Rectal smooth muscle tissue (tissue), 1 donor: ENCODE measurements at regions not wholly inside any gene's neighbourhood (a gene's known extent, or its start where the extent isn't known, plus 50 kb on each side); places are given as distances from the start of the nearest gene placed in this dataset.

Experiments
- H3K27ac ChIP-seq: one replicate; pipeline ENCODE4 v1.7.0; 2013; ENCODE audit warnings: low read depth, low read length, inconsistent platforms
- H3K27me3 ChIP-seq: one replicate; pipeline ENCODE4 v1.7.0; 2013; ENCODE audit warnings: low read length; ENCODE audit not compliant: control insufficient read depth, insufficient read depth
- H3K36me3 ChIP-seq: one replicate; pipeline ENCODE4 v1.7.0; 2013; ENCODE audit warnings: low read length; ENCODE audit not compliant: control insufficient read depth, insufficient read depth
- H3K4me1 ChIP-seq: one replicate; pipeline ENCODE4 v1.7.0; 2013; ENCODE audit warnings: low read length; ENCODE audit not compliant: control insufficient read depth, insufficient read depth
- H3K4me3 ChIP-seq: one replicate; pipeline ENCODE4 v1.7.0; 2013; ENCODE audit warnings: low read length
- H3K9ac ChIP-seq: one replicate; pipeline ENCODE4 v1.7.0; 2013; ENCODE audit warnings: low read length

GRCh38 chr19:29016353-29016752 is 196.6 kb downstream of the UQCRFS1 start:
- H3K4me3 ChIP-seq: no peak overlapping the region
- H3K4me1 ChIP-seq: no peaks in the 10 kb centered on the region
- no peak overlapping the region for H3K9ac ChIP-seq
- no peak overlapping the region for H3K27ac ChIP-seq
- H3K27me3 ChIP-seq: no peaks in the 10 kb centered on the region
- H3K36me3 ChIP-seq: no peaks in the 10 kb centered on the region

- no peaks in the 10 kb centered on the region for H3K27me3 ChIP-seq
- no peak overlapping the region for H3K27ac ChIP-seq
- no peak overlapping the region for H3K4me3 ChIP-seq
- H3K9ac ChIP-seq: no peak overlapping the region
- H3K4me1 ChIP-seq: no peaks in the 10 kb centered on the region
- H3K36me3 ChIP-seq: no peaks in the 10 kb centered on the region
These were observed 197.4 kb downstream of the UQCRFS1 start for GRCh38 chr19:29015569-29015968.

GRCh38 chr19:29014857-29015436 is 198.0 kb downstream of the UQCRFS1 start:
- H3K27ac ChIP-seq: no peak overlapping the region
- H3K36me3 ChIP-seq: no peaks in the 10 kb centered on the region
- no peak overlapping the region for H3K9ac ChIP-seq
- H3K4me3 ChIP-seq: no peak overlapping the region
- no peaks in the 10 kb centered on the region for H3K27me3 ChIP-seq
- no peaks in the 10 kb centered on the region for H3K4me1 ChIP-seq

GRCh38 chr19:29013988-29014387 is 199.0 kb downstream of the UQCRFS1 start:
- no peak overlapping the region for H3K4me3 ChIP-seq
- H3K36me3 ChIP-seq: no peaks in the 10 kb centered on the region
- H3K27ac ChIP-seq: no peak overlapping the region
- no peaks in the 10 kb centered on the region for H3K27me3 ChIP-seq
- H3K9ac ChIP-seq: no peak overlapping the region
- H3K4me1 ChIP-seq: no peaks in the 10 kb centered on the region

- no peaks in the 10 kb centered on the region for H3K36me3 ChIP-seq
- no peaks in the 10 kb centered on the region for H3K4me1 ChIP-seq
- no peaks in the 10 kb centered on the region for H3K27me3 ChIP-seq
- H3K4me3 ChIP-seq: no peak overlapping the region
- H3K27ac ChIP-seq: no peak overlapping the region
- H3K9ac ChIP-seq: no peak overlapping the region
These were observed 199.6 kb downstream of the UQCRFS1 start for GRCh38 chr19:29013325-29013724.

- Histone ChIP-seq H3K4me3 (no peak overlapping the region), H3K4me1 (no peaks in the 10 kb centered on the region), H3K9ac (no peak overlapping the region), H3K27ac (no peak overlapping the region), H3K36me3 (no peaks in the 10 kb centered on the region), H3K27me3 (no peaks in the 10 kb centered on the region)
These were observed 200.5 kb downstream of the UQCRFS1 start for GRCh38 chr19:29012457-29012856.

GRCh38 chr19:29010276-29010675 is 202.7 kb downstream of the UQCRFS1 start:
- Histone ChIP-seq H3K9ac (no peak overlapping the region), H3K4me1 (no peaks in the 10 kb centered on the region), H3K36me3 (no peaks in the 10 kb centered on the region), H3K4me3 (no peak overlapping the region), H3K27me3 (no peaks in the 10 kb centered on the region), H3K27ac (no peak overlapping the region)

GRCh38 chr19:29006057-29006735 is 206.8 kb downstream of the UQCRFS1 start:
- Histone ChIP-seq H3K36me3 (no peaks in the 10 kb centered on the region), H3K27me3 (no peaks in the 10 kb centered on the region), H3K4me3 (no peak overlapping the region), H3K4me1 (no peaks in the 10 kb centered on the region), H3K27ac (no peak overlapping the region), H3K9ac (no peak overlapping the region)

- no peak overlapping the region for H3K4me3 ChIP-seq
- H3K4me1 ChIP-seq: no peaks in the 10 kb centered on the region
- H3K27me3 ChIP-seq: no peaks in the 10 kb centered on the region
- no peak overlapping the region for H3K27ac ChIP-seq
- no peaks in the 10 kb centered on the region for H3K36me3 ChIP-seq
- H3K9ac ChIP-seq: no peak overlapping the region
These were observed 208.2 kb downstream of the UQCRFS1 start for GRCh38 chr19:29004796-29005195.

GRCh38 chr19:29003641-29004409 is 209.1 kb downstream of the UQCRFS1 start:
- Histone ChIP-seq H3K27me3 (no peaks in the 10 kb centered on the region), H3K36me3 (no peaks in the 10 kb centered on the region), H3K9ac (no peak overlapping the region), H3K4me1 (no peaks in the 10 kb centered on the region), H3K27ac (no peak overlapping the region), H3K4me3 (no peak overlapping the region)

GRCh38 chr19:29002336-29002735 is 210.6 kb downstream of the UQCRFS1 start:
- no peaks in the 10 kb centered on the region for H3K36me3 ChIP-seq
- H3K27me3 ChIP-seq: no peaks in the 10 kb centered on the region
- no peak overlapping the region for H3K27ac ChIP-seq
- no peak overlapping the region for H3K4me3 ChIP-seq
- no peaks in the 10 kb centered on the region for H3K4me1 ChIP-seq
- no peak overlapping the region for H3K9ac ChIP-seq

GRCh38 chr19:29001597-29002245 is 211.2 kb downstream of the UQCRFS1 start:
- no peaks in the 10 kb centered on the region for H3K27me3 ChIP-seq
- no peak overlapping the region for H3K27ac ChIP-seq
- H3K36me3 ChIP-seq: no peaks in the 10 kb centered on the region

More at GRCh38 chr19:29001597-29002245, 211.2 kb downstream of the UQCRFS1 start:
- Histone ChIP-seq H3K4me3 (no peak overlapping the region), H3K4me1 (no peaks in the 10 kb centered on the region), H3K9ac (no peak overlapping the region)
